Keratinocyte (primary cell): ENCODE measurements at regions not wholly inside any gene's neighbourhood (a gene's known extent, or its start where the extent isn't known, plus 50 kb on each side); places are given as distances from the start of the nearest gene placed in this dataset.

Experiments used
- DNase-seq: peaks from one replicate; pipeline ENCODE4 v3.0.0-alpha.2; 2011; ENCODE audit warnings: low read depth, missing footprints, low spot score
- FAIRE-seq: peaks from 2 replicates; lab custom pipeline; 2011; peaks lifted over from hg19 to GRCh38; lab: Jason Lieb, UNC
- H2AFZ ChIP-seq: 2 replicates; pipeline ENCODE4 v1.6.0; 2012; ENCODE audit warnings: low read length, control low read depth, inconsistent platforms; ENCODE audit not compliant: control insufficient read depth
- H3K27ac ChIP-seq: 2 replicates; pipeline ENCODE4 v1.5.1; 2011; ENCODE audit warnings: low read length; ENCODE audit not compliant: control insufficient read depth, insufficient read depth
- H3K27me3 ChIP-seq: 3 replicates; pipeline ENCODE4 v1.6.0; 2011; ENCODE audit warnings: low read length; ENCODE audit not compliant: control insufficient read depth, insufficient read depth; ENCODE audit errors: extremely low read depth
- H3K36me3 ChIP-seq, 2 experiments: 2 replicates in 1 of 2; 3 replicates in 1 of 2; pipeline ENCODE4 v1.5.1; 2011; ENCODE audit warnings: low read length in 2 of 2, mild to moderate bottlenecking in 1 of 2; ENCODE audit not compliant: control insufficient read depth in 2 of 2, insufficient read depth in 2 of 2; ENCODE audit errors: extremely low read depth in 1 of 2
- H3K4me1 ChIP-seq: 3 replicates; pipeline ENCODE4 v1.5.1; 2011; ENCODE audit warnings: low read length; ENCODE audit not compliant: control insufficient read depth, insufficient read depth; ENCODE audit errors: extremely low read depth
- H3K4me2 ChIP-seq: 3 replicates; pipeline ENCODE4 v1.6.0; 2011; ENCODE audit warnings: low read depth, low read length; ENCODE audit not compliant: control insufficient read depth, insufficient read depth; ENCODE audit errors: extremely low read depth
- H3K4me3 ChIP-seq, 3 experiments: fragments of 200-600 bp in 1 of 3; sonication (generic) in 1 of 3; 2 replicates in 2 of 3; 3 replicates in 1 of 3; pipeline ENCODE4 v1.5.1; 2011 to 2016; ENCODE audit warnings: low read length in 3 of 3, mild to moderate bottlenecking in 3 of 3, control low read depth in 2 of 3, inconsistent platforms in 1 of 3, low read depth in 1 of 3, mixed read lengths in 1 of 3, mixed run types in 1 of 3, moderate library complexity in 1 of 3; ENCODE audit not compliant: control insufficient read depth in 2 of 3, insufficient read depth in 2 of 3; ENCODE audit errors: extremely low read depth in 1 of 3
- H3K79me2 ChIP-seq: 2 replicates; pipeline ENCODE4 v1.6.0; 2012; ENCODE audit warnings: low read length; ENCODE audit not compliant: control insufficient read depth, insufficient read depth
- H3K9ac ChIP-seq: 3 replicates; pipeline ENCODE4 v1.6.0; 2011; ENCODE audit warnings: low read length; ENCODE audit not compliant: control insufficient read depth, insufficient read depth; ENCODE audit errors: extremely low read depth
- H3K9me1 ChIP-seq: 3 replicates; pipeline ENCODE4 v1.6.0; 2011; ENCODE audit warnings: low read length; ENCODE audit not compliant: control insufficient read depth, insufficient read depth; ENCODE audit errors: extremely low read depth
- H3K9me3 ChIP-seq: 2 replicates; pipeline ENCODE4 v1.5.1; 2012; ENCODE audit warnings: low read depth, low read length; ENCODE audit not compliant: control insufficient read depth
- H4K20me1 ChIP-seq: 3 replicates; pipeline ENCODE4 v1.6.0; 2011; ENCODE audit warnings: low read length; ENCODE audit not compliant: control insufficient read depth, insufficient read depth; ENCODE audit errors: extremely low read depth
- CTCF ChIP-seq, 3 experiments: IDR thresholded peaks in 1 of 3; conservative IDR thresholded peaks in 1 of 3; optimal IDR thresholded peaks in 1 of 3; 2 replicates in 2 of 3; 3 replicates in 1 of 3; pipeline versions ENCODE3 to v1.5.1; 2011; ENCODE audit warnings: low read length in 3 of 3, mild to moderate bottlenecking in 3 of 3, moderate library complexity in 2 of 3, control low read depth in 1 of 3, inconsistent platforms in 1 of 3; ENCODE audit not compliant: insufficient read depth in 2 of 3; ENCODE audit errors: extremely low read depth in 1 of 3
- EZH2 ChIP-seq: IDR thresholded peaks from one replicate; pipeline ENCODE4 v1.6.1; 2012; ENCODE audit warnings: inconsistent platforms, mild to moderate bottlenecking, low read length, moderate library complexity
- dilution Hi-C: fragments of 300-500 bp; cut with MboI; formaldehyde crosslinking; loops from one replicate; pipeline ENCODE4 v1.7.0; 2020; ENCODE audit warnings: low sequenced_read_pairs; ENCODE audit not compliant: extremely low pct_ligation_motif_present

GRCh38 chr12:126337556-126338441 lies 1272.6 kb downstream of the AACS start:
- Histone ChIP-seq H3K4me2 (no peak overlapping the region), H3K27ac (no peak overlapping the region), H3K4me3 (no peak overlapping the region), H3K36me3 (no peaks in the 10 kb centered on the region), H3K4me1 (no peaks in the 10 kb centered on the region), H3K9ac (no peak overlapping the region), H3K9me1 (no peaks in the 10 kb centered on the region), H2AFZ (no peak overlapping the region), H3K79me2 (no peaks in the 10 kb centered on the region), H3K9me3 (no peaks in the 10 kb centered on the region), H3K27me3 (no peaks in the 10 kb centered on the region), H4K20me1 (no peaks in the 10 kb centered on the region)
- DNase-seq (no peak), FAIRE-seq (no peak)
- dilution Hi-C loops = no loop called here
- no peak for TF ChIP-seq CTCF (optimal IDR thresholded peaks at IDR 0.05 in 1 of 3, IDR thresholded peaks at IDR 0.05 in 1 of 3, conservative IDR thresholded peaks at IDR 0.05 in 1 of 3; ENCODE audit: extremely low read depth in 1 of 3, insufficient read depth in 2 of 3, low read length in 3 of 3)
- TF ChIP-seq EZH2 = no peak

DNA sequence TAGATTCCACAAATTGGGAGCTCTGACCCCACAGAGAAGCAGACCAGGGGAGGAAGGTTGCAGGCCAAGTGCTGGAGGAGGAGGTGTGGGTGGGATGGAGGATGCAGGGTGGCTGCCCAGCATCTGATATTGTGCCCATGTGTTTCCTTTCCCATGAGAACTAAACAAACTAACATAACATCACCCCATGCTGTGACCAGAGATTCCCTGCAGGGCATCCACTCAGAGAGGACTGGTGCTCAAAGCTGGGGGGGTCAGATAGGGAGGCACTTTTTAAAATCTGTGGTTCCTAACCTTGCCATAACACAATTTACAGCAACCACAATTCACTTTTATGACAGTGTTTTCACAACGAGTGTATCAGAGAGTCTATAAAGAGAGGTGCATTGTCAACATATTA lies 1277.6 kb downstream of the AACS start:
- FAIRE-seq = no peak
- Histone ChIP-seq H3K9me3 (no peaks in the 10 kb centered on the region), H4K20me1 (no peaks in the 10 kb centered on the region), H3K9ac (no peak overlapping the region), H2AFZ (no peak overlapping the region), H3K27me3 (no peaks in the 10 kb centered on the region), H3K27ac (no peak overlapping the region), H3K79me2 (no peaks in the 10 kb centered on the region), H3K9me1 (no peaks in the 10 kb centered on the region), H3K4me1 (no peaks in the 10 kb centered on the region), H3K4me3 (no peak overlapping the region), H3K36me3 (no peaks in the 10 kb centered on the region), H3K4me2 (no peak overlapping the region)
- dilution Hi-C loops = no loop called here
- TF ChIP-seq CTCF (optimal IDR thresholded peaks at IDR 0.05 in 1 of 3, IDR thresholded peaks at IDR 0.05 in 1 of 3, conservative IDR thresholded peaks at IDR 0.05 in 1 of 3; ENCODE audit: extremely low read depth in 1 of 3, insufficient read depth in 2 of 3, low read length in 3 of 3) (no peak), EZH2 (no peak)
- no peak for DNase-seq
